NT2/D1 (cell line): ENCODE measurements at regions not wholly inside any gene's neighbourhood (a gene's known extent, or its start where the extent isn't known, plus 50 kb on each side); places are given as distances from the start of the nearest gene placed in this dataset.

Experiments
- DNase-seq: peaks from one replicate; pipeline ENCODE4 v3.0.0-alpha.2; 2011; ENCODE audit warnings: low read depth, low spot score
- H3K27me3 ChIP-seq: 2 replicates; pipeline ENCODE4 v1.6.0; 2011; ENCODE audit warnings: mild to moderate bottlenecking; ENCODE audit not compliant: insufficient read length, insufficient read depth
- H3K36me3 ChIP-seq: 2 replicates; pipeline ENCODE4 v1.6.1; 2011; ENCODE audit warnings: mild to moderate bottlenecking, low read length, mixed read lengths; ENCODE audit not compliant: insufficient read depth, insufficient read length
- H3K4me1 ChIP-seq: 2 replicates; pipeline ENCODE4 v1.5.1; 2011; ENCODE audit not compliant: insufficient read depth, insufficient read length
- H3K4me3 ChIP-seq: 2 replicates; pipeline ENCODE4 v1.5.1; 2011; ENCODE audit warnings: low read depth; ENCODE audit not compliant: insufficient read length
- H3K9ac ChIP-seq: 2 replicates; pipeline ENCODE4 v1.6.0; 2011; ENCODE audit warnings: low read depth; ENCODE audit not compliant: insufficient read length
- H3K9me3 ChIP-seq: 2 replicates; pipeline ENCODE4 v1.5.1; 2011; ENCODE audit warnings: mild to moderate bottlenecking, low read length; ENCODE audit not compliant: insufficient read depth
- SUZ12 ChIP-seq: IDR thresholded peaks from 2 replicates; pipeline ENCODE4 v1.6.1; 2011; ENCODE audit not compliant: insufficient read length, insufficient read depth; ENCODE audit errors: extremely low read depth
- YY1 ChIP-seq: IDR thresholded peaks from 2 replicates; pipeline ENCODE4 v1.6.1; 2011; ENCODE audit not compliant: insufficient read length, insufficient read depth
- ZNF274 ChIP-seq: IDR thresholded peaks from 2 replicates; pipeline ENCODE4 v1.6.1; 2011; ENCODE audit warnings: mild to moderate bottlenecking, low read depth, low read length

DNA sequence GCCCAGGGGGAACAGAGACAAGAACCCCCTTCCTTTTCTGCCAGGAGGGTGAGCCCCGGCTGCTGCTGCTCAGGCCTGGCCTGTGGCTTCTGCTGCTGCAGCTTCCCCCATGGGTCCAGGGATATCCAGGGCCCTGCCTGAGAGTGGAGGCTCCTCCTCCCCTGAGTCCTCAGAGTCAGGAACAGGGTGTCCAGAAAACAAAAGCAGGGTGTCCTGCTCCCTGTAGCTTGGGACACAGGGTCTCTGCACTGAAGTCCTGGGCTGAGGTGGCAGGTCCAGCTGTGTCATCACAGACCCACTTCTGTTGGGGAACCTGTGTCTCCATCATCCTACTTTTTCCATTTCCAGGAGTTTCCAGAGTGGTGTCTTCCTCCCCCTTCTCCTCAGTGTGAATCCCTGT, 76.1 kb downstream of the ZNF280B start:
- Histone ChIP-seq H3K36me3 (no peaks in the 10 kb centered on the region), H3K27me3 (peaks cover 99% of the 10 kb centered on the region), H3K9ac (no peak overlapping the region), H3K9me3 (no peaks in the 10 kb centered on the region), H3K4me1 (no peaks in the 10 kb centered on the region), H3K4me3 (no peak overlapping the region)
- DNase-seq = no peak
- TF ChIP-seq ZNF274 = no peak
- TF ChIP-seq YY1 = no peak
- TF ChIP-seq SUZ12 = no peak

GRCh38 chr22:22432937-22433336, 75.6 kb downstream of the ZNF280B start:
- Histone ChIP-seq H3K27me3 (peaks cover 99% of the 10 kb centered on the region), H3K4me3 (no peak overlapping the region), H3K4me1 (no peaks in the 10 kb centered on the region), H3K36me3 (no peaks in the 10 kb centered on the region), H3K9ac (no peak overlapping the region), H3K9me3 (no peaks in the 10 kb centered on the region)
- no peak for DNase-seq
- TF ChIP-seq YY1 (no peak), SUZ12 (no peak), ZNF274 (no peak)

DNA sequence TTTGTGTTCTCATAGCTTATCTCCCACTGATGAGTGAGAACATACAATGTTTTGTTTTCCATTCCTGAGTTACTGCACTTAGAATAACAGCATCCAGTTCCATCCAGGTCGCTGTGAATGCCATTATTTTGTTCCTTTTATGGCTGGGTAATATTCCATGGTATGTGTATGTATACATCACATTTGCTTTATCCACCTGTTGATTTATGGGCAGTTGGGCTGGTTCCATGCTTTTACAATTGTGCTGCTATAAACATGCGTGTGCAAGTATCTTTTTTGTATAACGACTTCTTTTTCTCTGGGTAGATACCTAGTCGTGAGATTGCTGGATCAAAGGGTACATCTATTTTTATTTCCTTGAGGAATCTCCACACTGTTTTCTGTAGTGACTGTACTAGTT, 74.8 kb downstream of the ZNF280B start:
- no peak overlapping the region for H3K4me3 ChIP-seq
- TF ChIP-seq ZNF274 = no peak
- TF ChIP-seq SUZ12 = no peak
- no peak for TF ChIP-seq YY1
- H3K9ac ChIP-seq = no peak overlapping the region
- peaks cover 99% of the 10 kb centered on the region for H3K27me3 ChIP-seq
- H3K9me3 ChIP-seq = no peaks in the 10 kb centered on the region
- H3K36me3 ChIP-seq = no peaks in the 10 kb centered on the region
- DNase-seq = no peak
- no peaks in the 10 kb centered on the region for H3K4me1 ChIP-seq
